ENCODE measurements at regions not wholly inside any gene's neighbourhood (a gene's known extent, or its start where the extent isn't known, plus 50 kb on each side); places are given as distances from the start of the nearest gene placed in this dataset.

GRCh38 chr2:57084697-57085281 lies 901.0 kb downstream of the CCDC85A start:
- H3K27me3 Mint-ChIP-seq (ENCODE audit: low read depth in 3 of 3): peaks cover 0 to 2% (median 0%) of the 10 kb centered on the region in 3 donors
- H3K4me3 Mint-ChIP-seq: no peak overlapping the region
- no peak for DNase-seq
- H3K36me3 Mint-ChIP-seq: no peaks in the 10 kb centered on the region
- H3K9me3 Mint-ChIP-seq: peaks cover 13 to 53% (median 22%) of the 10 kb centered on the region in 6 donors
- H3K4me1 Mint-ChIP-seq: no peaks in the 10 kb centered on the region
- no peak overlapping the region for H3K27ac Mint-ChIP-seq

GRCh38 chr2:57093020-57093419 lies 909.2 kb downstream of the CCDC85A start:
- Mint-ChIP-seq H3K27ac (no peak overlapping the region), H3K36me3 (no peaks in the 10 kb centered on the region)

GRCh38 chr2:57097855-57098254 lies 914.1 kb downstream of the CCDC85A start:
- Mint-ChIP-seq H3K4me1 (no peaks in the 10 kb centered on the region), H3K36me3 (peaks cover 0 to 4% (median 0%) of the 10 kb centered on the region in 3 donors), H3K27ac (no peak overlapping the region), H3K9me3 (peaks cover 24 to 75% (median 50%) of the 10 kb centered on the region in 6 donors), H3K4me3 (no peak overlapping the region), H3K27me3 (ENCODE audit: low read depth in 3 of 3) (peaks cover 0 to 2% (median 0%) of the 10 kb centered on the region in 3 donors)
- no peak for DNase-seq

More at GRCh38 chr2:57093020-57093419, 909.2 kb downstream of the CCDC85A start:
- H3K4me1 Mint-ChIP-seq: no peaks in the 10 kb centered on the region
- peaks cover 8 to 42% (median 29%) of the 10 kb centered on the region in 6 donors for H3K9me3 Mint-ChIP-seq
- H3K4me3 Mint-ChIP-seq: no peak overlapping the region
- no peak for DNase-seq
- H3K27me3 Mint-ChIP-seq (ENCODE audit: low read depth in 3 of 3): peaks cover 0 to 2% (median 0%) of the 10 kb centered on the region in 3 donors

GRCh38 chr2:57100436-57100835 lies 916.6 kb downstream of the CCDC85A start:
- Mint-ChIP-seq H3K9me3 (peaks cover 22 to 72% (median 47%) of the 10 kb centered on the region in 6 donors), H3K27me3 (ENCODE audit: low read depth in 3 of 3) (peaks cover 0 to 3% (median 0%) of the 10 kb centered on the region in 3 donors), H3K36me3 (peaks cover 0 to 9% (median 0%) of the 10 kb centered on the region in 3 donors), H3K27ac (no peak overlapping the region), H3K4me1 (no peaks in the 10 kb centered on the region), H3K4me3 (no peak overlapping the region)
- DNase-seq: no peak

- Mint-ChIP-seq H3K27ac (no peak overlapping the region), H3K9me3 (peaks cover 4 to 74% (median 42%) of the 10 kb centered on the region in 6 donors), H3K27me3 (ENCODE audit: low read depth in 3 of 3) (peaks cover 0 to 3% (median 0%) of the 10 kb centered on the region in 3 donors), H3K4me1 (no peaks in the 10 kb centered on the region), H3K36me3 (peaks cover 0 to 5% (median 0%) of the 10 kb centered on the region in 3 donors), H3K4me3 (no peak overlapping the region)
- DNase-seq: no peak
Observed at GRCh38 chr2:57105694-57106093, 921.9 kb downstream of the CCDC85A start.

GRCh38 chr2:57107353-57107752 lies 923.6 kb downstream of the CCDC85A start:
- DNase-seq: no peak
- H3K36me3 Mint-ChIP-seq: peaks cover 0 to 5% (median 0%) of the 10 kb centered on the region in 3 donors
- H3K27ac Mint-ChIP-seq: no peak overlapping the region
- no peaks in the 10 kb centered on the region for H3K4me1 Mint-ChIP-seq
- no peak overlapping the region for H3K4me3 Mint-ChIP-seq
- peaks cover 0 to 3% (median 0%) of the 10 kb centered on the region in 3 donors for H3K27me3 Mint-ChIP-seq (ENCODE audit: low read depth in 3 of 3)
- peaks cover 2 to 73% (median 36%) of the 10 kb centered on the region in 6 donors for H3K9me3 Mint-ChIP-seq

- H3K4me3 Mint-ChIP-seq: no peak overlapping the region
- no peaks in the 10 kb centered on the region for H3K36me3 Mint-ChIP-seq
- H3K27ac Mint-ChIP-seq: no peak overlapping the region
- peaks cover 8 to 72% (median 30%) of the 10 kb centered on the region in 6 donors for H3K9me3 Mint-ChIP-seq
- peaks cover 0 to 2% (median 0%) of the 10 kb centered on the region in 3 donors for H3K27me3 Mint-ChIP-seq (ENCODE audit: low read depth in 3 of 3)
- no peak for DNase-seq
- H3K4me1 Mint-ChIP-seq: no peaks in the 10 kb centered on the region
Observed at GRCh38 chr2:57111531-57111930, 927.7 kb downstream of the CCDC85A start.

GRCh38 chr2:57119141-57119540 lies 927.5 kb upstream of the VRK2 start:
- Mint-ChIP-seq H3K4me3 (no peak overlapping the region), H3K9me3 (peaks cover 3 to 24% (median 18%) of the 10 kb centered on the region in 6 donors), H3K27me3 (ENCODE audit: low read depth in 3 of 3) (no peaks in the 10 kb centered on the region), H3K36me3 (no peaks in the 10 kb centered on the region), H3K27ac (no peak overlapping the region), H3K4me1 (no peaks in the 10 kb centered on the region)
- DNase-seq: no peak

- H3K27ac Mint-ChIP-seq: no peak overlapping the region
- H3K9me3 Mint-ChIP-seq: peaks cover 4 to 19% (median 10%) of the 10 kb centered on the region in 6 donors
- no peaks in the 10 kb centered on the region for H3K36me3 Mint-ChIP-seq
- DNase-seq: no peak
- no peaks in the 10 kb centered on the region for H3K4me1 Mint-ChIP-seq
- H3K4me3 Mint-ChIP-seq: no peak overlapping the region
- no peaks in the 10 kb centered on the region for H3K27me3 Mint-ChIP-seq (ENCODE audit: low read depth in 3 of 3)
Observed at GRCh38 chr2:57126410-57126809, 920.2 kb upstream of the VRK2 start.

GRCh38 chr2:57139179-57139578 lies 907.4 kb upstream of the VRK2 start:
- DNase-seq: no peak
- Mint-ChIP-seq H3K9me3 (peaks cover 4 to 29% (median 16%) of the 10 kb centered on the region in 6 donors), H3K27ac (no peak overlapping the region), H3K36me3 (no peaks in the 10 kb centered on the region), H3K27me3 (ENCODE audit: low read depth in 3 of 3) (no peaks in the 10 kb centered on the region), H3K4me1 (no peaks in the 10 kb centered on the region), H3K4me3 (no peak overlapping the region)

- no peaks in the 10 kb centered on the region for H3K4me1 Mint-ChIP-seq
- no peak for DNase-seq
- H3K9me3 Mint-ChIP-seq: peaks cover 7 to 36% (median 26%) of the 10 kb centered on the region in 6 donors
- H3K27me3 Mint-ChIP-seq (ENCODE audit: low read depth in 3 of 3): peaks cover 0 to 1% (median 0%) of the 10 kb centered on the region in 3 donors
- no peak overlapping the region for H3K27ac Mint-ChIP-seq
- no peak overlapping the region for H3K4me3 Mint-ChIP-seq
- H3K36me3 Mint-ChIP-seq: peaks cover 0 to 3% (median 0%) of the 10 kb centered on the region in 3 donors
Observed at GRCh38 chr2:57141269-57141668, 905.3 kb upstream of the VRK2 start.

GRCh38 chr2:57146951-57147350 lies 899.7 kb upstream of the VRK2 start:
- H3K9me3 Mint-ChIP-seq: peaks cover 18 to 75% (median 63%) of the 10 kb centered on the region in 6 donors

GRCh38 chr2:57156231-57156924 lies 890.2 kb upstream of the VRK2 start:
- H3K27me3 Mint-ChIP-seq (ENCODE audit: low read depth in 3 of 3): no peaks in the 10 kb centered on the region
- H3K27ac Mint-ChIP-seq: no peak overlapping the region
- peaks cover 0 to 3% (median 0%) of the 10 kb centered on the region in 3 donors for H3K36me3 Mint-ChIP-seq
- H3K4me1 Mint-ChIP-seq: no peaks in the 10 kb centered on the region
- peaks cover 14 to 43% (median 26%) of the 10 kb centered on the region in 6 donors for H3K9me3 Mint-ChIP-seq
- H3K4me3 Mint-ChIP-seq: no peak overlapping the region
- no peak for DNase-seq

More at GRCh38 chr2:57146951-57147350, 899.7 kb upstream of the VRK2 start:
- H3K36me3 Mint-ChIP-seq: peaks cover 0 to 3% (median 0%) of the 10 kb centered on the region in 3 donors
- H3K4me3 Mint-ChIP-seq: no peak overlapping the region
- no peak overlapping the region for H3K27ac Mint-ChIP-seq
- peaks cover 0 to 4% (median 3%) of the 10 kb centered on the region in 3 donors for H3K27me3 Mint-ChIP-seq (ENCODE audit: low read depth in 3 of 3)
- no peaks in the 10 kb centered on the region for H3K4me1 Mint-ChIP-seq
- no peak for DNase-seq

- no peak for DNase-seq
- Mint-ChIP-seq H3K4me1 (no peaks in the 10 kb centered on the region), H3K27ac (no peak overlapping the region), H3K4me3 (no peak overlapping the region), H3K9me3 (peaks cover 13 to 42% (median 23%) of the 10 kb centered on the region in 6 donors), H3K27me3 (ENCODE audit: low read depth in 3 of 3) (no peaks in the 10 kb centered on the region), H3K36me3 (peaks cover 0 to 3% (median 0%) of the 10 kb centered on the region in 3 donors)
Observed at GRCh38 chr2:57160976-57161375, 885.6 kb upstream of the VRK2 start.
